ENCODE measurements at regions not wholly inside any gene's neighbourhood (a gene's known extent, or its start where the extent isn't known, plus 50 kb on each side); places are given as distances from the start of the nearest gene placed in this dataset.

DNA sequence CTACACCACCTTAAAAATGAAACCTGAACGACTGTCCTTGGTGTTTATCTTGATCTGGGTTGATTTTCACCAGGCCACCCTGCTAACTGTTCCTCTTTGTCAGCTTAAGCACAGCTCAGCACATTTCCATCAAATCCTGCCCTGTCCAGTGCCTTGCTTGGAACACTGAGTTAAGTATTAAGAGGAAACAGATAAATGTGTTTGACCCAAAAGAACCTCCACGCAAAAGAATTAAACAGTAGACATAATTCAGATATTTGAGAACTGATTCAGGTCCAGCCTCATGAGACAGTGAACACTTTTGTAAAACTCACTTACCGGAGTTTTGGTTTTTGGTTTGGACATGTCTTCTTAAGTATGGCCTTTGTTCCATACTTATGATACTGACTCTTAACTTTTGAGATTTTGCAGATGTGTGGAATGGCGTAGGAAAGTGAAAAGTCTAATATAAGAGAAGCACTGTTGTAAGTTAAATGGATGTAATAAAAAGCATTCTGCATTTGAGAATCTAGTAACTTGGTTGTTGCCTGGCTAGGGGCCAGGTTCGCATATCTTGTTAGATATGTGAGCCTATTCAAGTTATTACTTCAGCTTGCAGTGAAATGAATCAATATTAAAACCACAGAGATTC lies 88.9 kb upstream of the SERPINE2 start:
- H3K4me3 ChIP-seq (ENCODE audit: low read length), result no peak overlapping the region
- H3K27me3 ChIP-seq (ENCODE audit: insufficient read depth, low read depth, low read length), result no peaks in the 10 kb centered on the region
- no peaks in the 10 kb centered on the region for H3F3A ChIP-seq (ENCODE audit: insufficient read depth, low read length, poor library complexity, severe bottlenecking)
- H3K9ac ChIP-seq (ENCODE audit: low read length), result no peak overlapping the region
- H3K9me3 ChIP-seq (ENCODE audit: low read length), result no peaks in the 10 kb centered on the region
- no peaks in the 10 kb centered on the region for H4K20me1 ChIP-seq (ENCODE audit: insufficient read depth)
- TF ChIP-seq MXI1 (conservative IDR thresholded peaks at IDR 0.05; ENCODE audit: poor library complexity, severe bottlenecking), result no peak
- TF ChIP-seq SMC3 (conservative IDR thresholded peaks at IDR 0.05; ENCODE audit: poor library complexity), result no peak
- no peak for TF ChIP-seq CTCF (IDR thresholded peaks at IDR 0.05; ENCODE audit: poor library complexity, severe bottlenecking)
- TF ChIP-seq POLR2AphosphoS5 (IDR thresholded peaks at IDR 0.05), result no peak
- no peak for TF ChIP-seq TAF1 (IDR thresholded peaks at IDR 0.05; ENCODE audit: low read depth)
- TF ChIP-seq RAD21 (conservative IDR thresholded peaks at IDR 0.05), result no peak
- TF ChIP-seq EP300 (conservative IDR thresholded peaks at IDR 0.05; ENCODE audit: poor library complexity, severe bottlenecking), result no peak
- TF ChIP-seq EZH2 (IDR thresholded peaks at IDR 0.05; ENCODE audit: borderline replicate concordance, insufficient read depth, low read length, poor library complexity, severe bottlenecking), result no peak
- TF ChIP-seq, protein P1, sequence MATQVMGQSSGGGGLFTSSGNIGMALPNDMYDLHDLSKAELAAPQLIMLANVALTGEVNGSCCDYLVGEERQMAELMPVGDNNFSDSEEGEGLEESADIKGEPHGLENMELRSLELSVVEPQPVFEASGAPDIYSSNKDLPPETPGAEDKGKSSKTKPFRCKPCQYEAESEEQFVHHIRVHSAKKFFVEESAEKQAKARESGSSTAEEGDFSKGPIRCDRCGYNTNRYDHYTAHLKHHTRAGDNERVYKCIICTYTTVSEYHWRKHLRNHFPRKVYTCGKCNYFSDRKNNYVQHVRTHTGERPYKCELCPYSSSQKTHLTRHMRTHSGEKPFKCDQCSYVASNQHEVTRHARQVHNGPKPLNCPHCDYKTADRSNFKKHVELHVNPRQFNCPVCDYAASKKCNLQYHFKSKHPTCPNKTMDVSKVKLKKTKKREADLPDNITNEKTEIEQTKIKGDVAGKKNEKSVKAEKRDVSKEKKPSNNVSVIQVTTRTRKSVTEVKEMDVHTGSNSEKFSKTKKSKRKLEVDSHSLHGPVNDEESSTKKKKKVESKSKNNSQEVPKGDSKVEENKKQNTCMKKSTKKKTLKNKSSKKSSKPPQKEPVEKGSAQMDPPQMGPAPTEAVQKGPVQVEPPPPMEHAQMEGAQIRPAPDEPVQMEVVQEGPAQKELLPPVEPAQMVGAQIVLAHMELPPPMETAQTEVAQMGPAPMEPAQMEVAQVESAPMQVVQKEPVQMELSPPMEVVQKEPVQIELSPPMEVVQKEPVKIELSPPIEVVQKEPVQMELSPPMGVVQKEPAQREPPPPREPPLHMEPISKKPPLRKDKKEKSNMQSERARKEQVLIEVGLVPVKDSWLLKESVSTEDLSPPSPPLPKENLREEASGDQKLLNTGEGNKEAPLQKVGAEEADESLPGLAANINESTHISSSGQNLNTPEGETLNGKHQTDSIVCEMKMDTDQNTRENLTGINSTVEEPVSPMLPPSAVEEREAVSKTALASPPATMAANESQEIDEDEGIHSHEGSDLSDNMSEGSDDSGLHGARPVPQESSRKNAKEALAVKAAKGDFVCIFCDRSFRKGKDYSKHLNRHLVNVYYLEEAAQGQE (IDR thresholded peaks at IDR 0.05; ENCODE audit: borderline replicate concordance), result no peak
- H3K4me2 ChIP-seq (ENCODE audit: low read length), result no peak overlapping the region
- no peaks in the 10 kb centered on the region for H3K79me2 ChIP-seq (replicated peaks; ENCODE audit: insufficient read depth, low read length)
- H3K36me3 ChIP-seq (ENCODE audit: insufficient read depth, low read length), result no peaks in the 10 kb centered on the region
- no peak overlapping the region for H2AFZ ChIP-seq (ENCODE audit: low read depth, low read length)
- H3K9me2 ChIP-seq (ENCODE audit: insufficient read depth, low read length), result no peaks in the 10 kb centered on the region
- no peak overlapping the region for H3K27ac ChIP-seq (ENCODE audit: low read length)

DNA sequence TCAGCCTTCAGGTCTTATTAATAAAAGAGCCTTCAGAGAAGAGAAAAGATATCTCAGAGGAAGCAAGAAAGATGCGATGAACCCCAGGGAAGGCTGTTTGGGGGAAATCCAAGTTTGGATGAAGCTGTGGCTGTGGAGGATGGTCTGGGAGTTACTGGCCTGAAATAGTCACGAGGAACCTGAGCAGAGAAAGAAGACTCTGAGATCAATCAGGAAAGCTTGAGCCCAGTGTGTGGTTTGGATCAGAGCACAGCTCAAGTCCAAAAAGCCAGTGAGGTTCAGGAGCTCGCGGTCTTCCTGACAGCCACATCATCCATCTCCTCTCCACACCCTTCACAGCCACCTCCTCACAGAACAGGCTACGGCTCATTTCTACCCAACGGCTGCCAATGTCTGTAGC lies 87.4 kb upstream of the SERPINE2 start:
- no peaks in the 10 kb centered on the region for H3K79me2 ChIP-seq (replicated peaks; ENCODE audit: insufficient read depth, low read length)
- H3K9me3 ChIP-seq (ENCODE audit: low read length), result no peaks in the 10 kb centered on the region
- no peaks in the 10 kb centered on the region for H3K27me3 ChIP-seq (ENCODE audit: insufficient read depth, low read depth, low read length)
- H3K4me2 ChIP-seq (ENCODE audit: low read length), result no peak overlapping the region
- H4K20me1 ChIP-seq (ENCODE audit: insufficient read depth), result no peaks in the 10 kb centered on the region
- H3K9ac ChIP-seq (ENCODE audit: low read length), result no peak overlapping the region
- no peak for TF ChIP-seq SMC3 (conservative IDR thresholded peaks at IDR 0.05; ENCODE audit: poor library complexity)
- no peak for TF ChIP-seq RAD21 (conservative IDR thresholded peaks at IDR 0.05)
- TF ChIP-seq MXI1 (conservative IDR thresholded peaks at IDR 0.05; ENCODE audit: poor library complexity, severe bottlenecking), result no peak
- TF ChIP-seq CTCF (IDR thresholded peaks at IDR 0.05; ENCODE audit: poor library complexity, severe bottlenecking), result no peak
- no peak for TF ChIP-seq POLR2AphosphoS5 (IDR thresholded peaks at IDR 0.05)
- no peak for TF ChIP-seq EP300 (conservative IDR thresholded peaks at IDR 0.05; ENCODE audit: poor library complexity, severe bottlenecking)
- TF ChIP-seq, protein P1 (IDR thresholded peaks at IDR 0.05; ENCODE audit: borderline replicate concordance), result no peak
- TF ChIP-seq EZH2 (IDR thresholded peaks at IDR 0.05; ENCODE audit: borderline replicate concordance, insufficient read depth, low read length, poor library complexity, severe bottlenecking), result no peak
- no peak for TF ChIP-seq TAF1 (IDR thresholded peaks at IDR 0.05; ENCODE audit: low read depth)
- no peaks in the 10 kb centered on the region for H3K9me2 ChIP-seq (ENCODE audit: insufficient read depth, low read length)
- no peaks in the 10 kb centered on the region for H3F3A ChIP-seq (ENCODE audit: insufficient read depth, low read length, poor library complexity, severe bottlenecking)
- H3K36me3 ChIP-seq (ENCODE audit: insufficient read depth, low read length), result no peaks in the 10 kb centered on the region
- no peak overlapping the region for H3K4me3 ChIP-seq (ENCODE audit: low read length)
- H2AFZ ChIP-seq (ENCODE audit: low read depth, low read length), result no peak overlapping the region
- no peak overlapping the region for H3K27ac ChIP-seq (ENCODE audit: low read length)

All from neural cell (in vitro differentiated cells).